H1 (cell line): ENCODE measurements at regions not wholly inside any gene's neighbourhood (a gene's known extent, or its start where the extent isn't known, plus 50 kb on each side); places are given as distances from the start of the nearest gene placed in this dataset.

Experiments
- BACH1 ChIP-seq: IDR thresholded peaks from 2 replicates; pipeline ENCODE4 v1.6.1; 2012; ENCODE audit warnings: low read length, improper control_type of control experiment
- TF ChIP-seq, protein P1 (sequence below): fragments of 300-600 bp; sonication (generic); IDR thresholded peaks from 2 replicates; pipeline ENCODE4 v1.7.1; 2012; ENCODE audit warnings: low read length, moderate library complexity, mild to moderate bottlenecking, inconsistent platforms; ENCODE audit not compliant: insufficient replicate concordance

- TF ChIP-seq, protein P1, sequence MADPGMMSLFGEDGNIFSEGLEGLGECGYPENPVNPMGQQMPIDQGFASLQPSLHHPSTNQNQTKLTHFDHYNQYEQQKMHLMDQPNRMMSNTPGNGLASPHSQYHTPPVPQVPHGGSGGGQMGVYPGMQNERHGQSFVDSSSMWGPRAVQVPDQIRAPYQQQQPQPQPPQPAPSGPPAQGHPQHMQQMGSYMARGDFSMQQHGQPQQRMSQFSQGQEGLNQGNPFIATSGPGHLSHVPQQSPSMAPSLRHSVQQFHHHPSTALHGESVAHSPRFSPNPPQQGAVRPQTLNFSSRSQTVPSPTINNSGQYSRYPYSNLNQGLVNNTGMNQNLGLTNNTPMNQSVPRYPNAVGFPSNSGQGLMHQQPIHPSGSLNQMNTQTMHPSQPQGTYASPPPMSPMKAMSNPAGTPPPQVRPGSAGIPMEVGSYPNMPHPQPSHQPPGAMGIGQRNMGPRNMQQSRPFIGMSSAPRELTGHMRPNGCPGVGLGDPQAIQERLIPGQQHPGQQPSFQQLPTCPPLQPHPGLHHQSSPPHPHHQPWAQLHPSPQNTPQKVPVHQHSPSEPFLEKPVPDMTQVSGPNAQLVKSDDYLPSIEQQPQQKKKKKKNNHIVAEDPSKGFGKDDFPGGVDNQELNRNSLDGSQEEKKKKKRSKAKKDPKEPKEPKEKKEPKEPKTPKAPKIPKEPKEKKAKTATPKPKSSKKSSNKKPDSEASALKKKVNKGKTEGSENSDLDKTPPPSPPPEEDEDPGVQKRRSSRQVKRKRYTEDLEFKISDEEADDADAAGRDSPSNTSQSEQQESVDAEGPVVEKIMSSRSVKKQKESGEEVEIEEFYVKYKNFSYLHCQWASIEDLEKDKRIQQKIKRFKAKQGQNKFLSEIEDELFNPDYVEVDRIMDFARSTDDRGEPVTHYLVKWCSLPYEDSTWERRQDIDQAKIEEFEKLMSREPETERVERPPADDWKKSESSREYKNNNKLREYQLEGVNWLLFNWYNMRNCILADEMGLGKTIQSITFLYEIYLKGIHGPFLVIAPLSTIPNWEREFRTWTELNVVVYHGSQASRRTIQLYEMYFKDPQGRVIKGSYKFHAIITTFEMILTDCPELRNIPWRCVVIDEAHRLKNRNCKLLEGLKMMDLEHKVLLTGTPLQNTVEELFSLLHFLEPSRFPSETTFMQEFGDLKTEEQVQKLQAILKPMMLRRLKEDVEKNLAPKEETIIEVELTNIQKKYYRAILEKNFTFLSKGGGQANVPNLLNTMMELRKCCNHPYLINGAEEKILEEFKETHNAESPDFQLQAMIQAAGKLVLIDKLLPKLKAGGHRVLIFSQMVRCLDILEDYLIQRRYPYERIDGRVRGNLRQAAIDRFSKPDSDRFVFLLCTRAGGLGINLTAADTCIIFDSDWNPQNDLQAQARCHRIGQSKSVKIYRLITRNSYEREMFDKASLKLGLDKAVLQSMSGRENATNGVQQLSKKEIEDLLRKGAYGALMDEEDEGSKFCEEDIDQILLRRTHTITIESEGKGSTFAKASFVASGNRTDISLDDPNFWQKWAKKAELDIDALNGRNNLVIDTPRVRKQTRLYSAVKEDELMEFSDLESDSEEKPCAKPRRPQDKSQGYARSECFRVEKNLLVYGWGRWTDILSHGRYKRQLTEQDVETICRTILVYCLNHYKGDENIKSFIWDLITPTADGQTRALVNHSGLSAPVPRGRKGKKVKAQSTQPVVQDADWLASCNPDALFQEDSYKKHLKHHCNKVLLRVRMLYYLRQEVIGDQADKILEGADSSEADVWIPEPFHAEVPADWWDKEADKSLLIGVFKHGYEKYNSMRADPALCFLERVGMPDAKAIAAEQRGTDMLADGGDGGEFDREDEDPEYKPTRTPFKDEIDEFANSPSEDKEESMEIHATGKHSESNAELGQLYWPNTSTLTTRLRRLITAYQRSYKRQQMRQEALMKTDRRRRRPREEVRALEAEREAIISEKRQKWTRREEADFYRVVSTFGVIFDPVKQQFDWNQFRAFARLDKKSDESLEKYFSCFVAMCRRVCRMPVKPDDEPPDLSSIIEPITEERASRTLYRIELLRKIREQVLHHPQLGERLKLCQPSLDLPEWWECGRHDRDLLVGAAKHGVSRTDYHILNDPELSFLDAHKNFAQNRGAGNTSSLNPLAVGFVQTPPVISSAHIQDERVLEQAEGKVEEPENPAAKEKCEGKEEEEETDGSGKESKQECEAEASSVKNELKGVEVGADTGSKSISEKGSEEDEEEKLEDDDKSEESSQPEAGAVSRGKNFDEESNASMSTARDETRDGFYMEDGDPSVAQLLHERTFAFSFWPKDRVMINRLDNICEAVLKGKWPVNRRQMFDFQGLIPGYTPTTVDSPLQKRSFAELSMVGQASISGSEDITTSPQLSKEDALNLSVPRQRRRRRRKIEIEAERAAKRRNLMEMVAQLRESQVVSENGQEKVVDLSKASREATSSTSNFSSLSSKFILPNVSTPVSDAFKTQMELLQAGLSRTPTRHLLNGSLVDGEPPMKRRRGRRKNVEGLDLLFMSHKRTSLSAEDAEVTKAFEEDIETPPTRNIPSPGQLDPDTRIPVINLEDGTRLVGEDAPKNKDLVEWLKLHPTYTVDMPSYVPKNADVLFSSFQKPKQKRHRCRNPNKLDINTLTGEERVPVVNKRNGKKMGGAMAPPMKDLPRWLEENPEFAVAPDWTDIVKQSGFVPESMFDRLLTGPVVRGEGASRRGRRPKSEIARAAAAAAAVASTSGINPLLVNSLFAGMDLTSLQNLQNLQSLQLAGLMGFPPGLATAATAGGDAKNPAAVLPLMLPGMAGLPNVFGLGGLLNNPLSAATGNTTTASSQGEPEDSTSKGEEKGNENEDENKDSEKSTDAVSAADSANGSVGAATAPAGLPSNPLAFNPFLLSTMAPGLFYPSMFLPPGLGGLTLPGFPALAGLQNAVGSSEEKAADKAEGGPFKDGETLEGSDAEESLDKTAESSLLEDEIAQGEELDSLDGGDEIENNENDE, result no peak
- no peak for TF ChIP-seq BACH1
These were observed 203.5 kb downstream of the MYRFL start (continued) for GRCh38 chr12:70028515-70028914.
